ENCODE measurements at regions not wholly inside any gene's neighbourhood (a gene's known extent, or its start where the extent isn't known, plus 50 kb on each side); places are given as distances from the start of the nearest gene placed in this dataset.

GRCh38 chr13:63492604-63493003, 2077.0 kb upstream of the PCDH20 start:
- H3K27ac ChIP-seq: no peak overlapping the region
- no peak for TF ChIP-seq ZFX (IDR thresholded peaks at IDR 0.05; ENCODE audit: borderline replicate concordance)
- TF ChIP-seq, protein P1, sequence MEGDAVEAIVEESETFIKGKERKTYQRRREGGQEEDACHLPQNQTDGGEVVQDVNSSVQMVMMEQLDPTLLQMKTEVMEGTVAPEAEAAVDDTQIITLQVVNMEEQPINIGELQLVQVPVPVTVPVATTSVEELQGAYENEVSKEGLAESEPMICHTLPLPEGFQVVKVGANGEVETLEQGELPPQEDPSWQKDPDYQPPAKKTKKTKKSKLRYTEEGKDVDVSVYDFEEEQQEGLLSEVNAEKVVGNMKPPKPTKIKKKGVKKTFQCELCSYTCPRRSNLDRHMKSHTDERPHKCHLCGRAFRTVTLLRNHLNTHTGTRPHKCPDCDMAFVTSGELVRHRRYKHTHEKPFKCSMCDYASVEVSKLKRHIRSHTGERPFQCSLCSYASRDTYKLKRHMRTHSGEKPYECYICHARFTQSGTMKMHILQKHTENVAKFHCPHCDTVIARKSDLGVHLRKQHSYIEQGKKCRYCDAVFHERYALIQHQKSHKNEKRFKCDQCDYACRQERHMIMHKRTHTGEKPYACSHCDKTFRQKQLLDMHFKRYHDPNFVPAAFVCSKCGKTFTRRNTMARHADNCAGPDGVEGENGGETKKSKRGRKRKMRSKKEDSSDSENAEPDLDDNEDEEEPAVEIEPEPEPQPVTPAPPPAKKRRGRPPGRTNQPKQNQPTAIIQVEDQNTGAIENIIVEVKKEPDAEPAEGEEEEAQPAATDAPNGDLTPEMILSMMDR (IDR thresholded peaks at IDR 0.05): no peak

- no peak for TF ChIP-seq ZFX (IDR thresholded peaks at IDR 0.05; ENCODE audit: borderline replicate concordance)
- TF ChIP-seq, protein P1 (IDR thresholded peaks at IDR 0.05): no peak
- H3K27ac ChIP-seq: no peak overlapping the region
Measured at GRCh38 chr13:63490149-63490548, 2074.5 kb upstream of the PCDH20 start.

DNA sequence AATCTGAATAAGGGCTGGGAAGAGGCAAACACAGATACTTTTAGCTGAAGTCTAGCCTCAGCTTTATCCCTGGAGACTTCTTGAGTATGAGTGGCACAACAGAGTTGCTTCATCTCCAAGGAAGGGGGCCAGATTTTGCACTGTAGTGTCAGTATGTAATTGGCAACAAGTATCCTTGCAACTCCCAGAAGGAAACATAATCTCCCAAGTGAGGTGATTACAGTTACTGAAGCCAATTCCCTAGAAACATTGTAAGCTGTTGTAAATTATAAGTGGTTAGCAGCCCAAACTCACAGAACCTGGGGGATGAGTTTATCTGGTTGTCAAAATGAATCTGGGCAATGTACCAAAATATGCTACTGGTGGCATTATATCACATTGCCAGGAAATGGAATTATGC, 2065.7 kb upstream of the PCDH20 start:
- TF ChIP-seq ZFX (IDR thresholded peaks at IDR 0.05; ENCODE audit: borderline replicate concordance): no peak
- TF ChIP-seq, protein P1 (IDR thresholded peaks at IDR 0.05): no peak
- no peak overlapping the region for H3K27ac ChIP-seq

DNA sequence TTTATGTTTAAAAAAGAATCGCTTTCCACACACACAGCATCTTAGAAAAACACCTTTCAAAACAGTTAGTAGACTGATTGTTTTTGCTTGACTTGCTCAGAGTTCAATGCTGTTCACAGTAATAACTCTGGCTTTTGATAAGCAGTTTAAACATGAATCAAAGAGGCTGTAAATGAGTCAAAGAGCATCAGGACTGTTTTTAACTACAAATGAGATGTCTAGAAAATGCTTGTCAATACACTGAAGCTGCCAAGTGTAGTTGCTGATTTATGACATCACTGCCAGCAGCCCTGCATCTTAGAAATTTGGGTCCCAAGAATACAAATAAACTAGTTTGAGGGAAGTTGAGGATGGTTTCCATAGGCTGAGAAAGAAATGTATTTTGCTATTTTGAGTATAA, 2057.1 kb upstream of the PCDH20 start:
- no peak overlapping the region for H3K27ac ChIP-seq
- TF ChIP-seq, protein P1 (IDR thresholded peaks at IDR 0.05): no peak
- TF ChIP-seq ZFX (IDR thresholded peaks at IDR 0.05; ENCODE audit: borderline replicate concordance): no peak

GRCh38 chr13:63463782-63464610, 2048.3 kb upstream of the PCDH20 start:
- H3K27ac ChIP-seq: no peak overlapping the region
- TF ChIP-seq ZFX (IDR thresholded peaks at IDR 0.05; ENCODE audit: borderline replicate concordance): no peak
- TF ChIP-seq, protein P1 (IDR thresholded peaks at IDR 0.05): no peak

GRCh38 chr13:63460462-63461090, 2044.9 kb upstream of the PCDH20 start:
- TF ChIP-seq, protein P1 (IDR thresholded peaks at IDR 0.05): no peak
- TF ChIP-seq ZFX (IDR thresholded peaks at IDR 0.05; ENCODE audit: borderline replicate concordance): no peak
- no peak overlapping the region for H3K27ac ChIP-seq

DNA sequence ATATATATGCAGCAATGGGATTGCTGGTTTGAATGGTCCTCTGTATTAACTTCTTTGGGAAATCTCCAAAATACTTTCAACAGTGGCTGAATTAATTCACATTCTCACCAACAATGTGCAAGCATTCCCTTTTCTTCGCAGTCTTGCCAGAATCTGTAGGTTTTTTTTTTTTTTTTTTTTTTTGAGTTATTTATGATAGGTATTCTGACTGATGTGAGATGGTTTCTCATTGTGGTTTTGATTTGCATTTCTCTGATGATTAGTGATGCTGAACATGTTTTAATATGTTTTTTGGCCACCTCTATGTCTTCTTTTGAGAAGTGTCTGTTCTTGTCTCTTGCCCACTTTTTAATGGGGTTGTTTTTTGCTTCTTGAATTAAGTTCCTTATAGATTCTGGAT, 2041.5 kb upstream of the PCDH20 start:
- no peak overlapping the region for H3K27ac ChIP-seq
- TF ChIP-seq, protein P1 (IDR thresholded peaks at IDR 0.05): no peak
- TF ChIP-seq ZFX (IDR thresholded peaks at IDR 0.05; ENCODE audit: borderline replicate concordance): no peak

Measured in 22Rv1 (cell line).